ENCODE measurements at regions not wholly inside any gene's neighbourhood (a gene's known extent, or its start where the extent isn't known, plus 50 kb on each side); places are given as distances from the start of the nearest gene placed in this dataset.
"Not testable (repeated sequence)": the region's sequence is repeated elsewhere in the genome, so short reads cannot be mapped to it uniquely, and the experiment has no call there.

GRCh38 chr22:26082866-26083265, 86.4 kb upstream of the SEZ6L start:
- Histone ChIP-seq H3K4me3 (no peak overlapping the region), H3K9ac (ENCODE audit: insufficient read depth in 1 of 2, low read length in 2 of 2) (no peak overlapping the region), H3K36me3 (ENCODE audit: control insufficient read depth in 4 of 4, insufficient read depth in 4 of 4, low read length in 4 of 4) (no peaks in the 10 kb centered on the region), H3K9me3 (ENCODE audit: control insufficient read depth in 4 of 4, insufficient read depth in 3 of 4, low read length in 3 of 4) (no peaks in the 10 kb centered on the region), H3K27me3 (ENCODE audit: control insufficient read depth in 3 of 3, insufficient read depth in 3 of 3, low read length in 2 of 3) (peaks cover 2 to 8% (median 3%) of the 10 kb centered on the region in 3 donors), H3K27ac (ENCODE audit: low read depth in 1 of 2, low read length in 1 of 2) (no peak overlapping the region), H3K4me1 (ENCODE audit: control insufficient read depth in 5 of 5, insufficient read depth in 5 of 5, low read length in 5 of 5) (no peaks in the 10 kb centered on the region)
- no peak for DNase-seq
- TF ChIP-seq, protein P1, sequence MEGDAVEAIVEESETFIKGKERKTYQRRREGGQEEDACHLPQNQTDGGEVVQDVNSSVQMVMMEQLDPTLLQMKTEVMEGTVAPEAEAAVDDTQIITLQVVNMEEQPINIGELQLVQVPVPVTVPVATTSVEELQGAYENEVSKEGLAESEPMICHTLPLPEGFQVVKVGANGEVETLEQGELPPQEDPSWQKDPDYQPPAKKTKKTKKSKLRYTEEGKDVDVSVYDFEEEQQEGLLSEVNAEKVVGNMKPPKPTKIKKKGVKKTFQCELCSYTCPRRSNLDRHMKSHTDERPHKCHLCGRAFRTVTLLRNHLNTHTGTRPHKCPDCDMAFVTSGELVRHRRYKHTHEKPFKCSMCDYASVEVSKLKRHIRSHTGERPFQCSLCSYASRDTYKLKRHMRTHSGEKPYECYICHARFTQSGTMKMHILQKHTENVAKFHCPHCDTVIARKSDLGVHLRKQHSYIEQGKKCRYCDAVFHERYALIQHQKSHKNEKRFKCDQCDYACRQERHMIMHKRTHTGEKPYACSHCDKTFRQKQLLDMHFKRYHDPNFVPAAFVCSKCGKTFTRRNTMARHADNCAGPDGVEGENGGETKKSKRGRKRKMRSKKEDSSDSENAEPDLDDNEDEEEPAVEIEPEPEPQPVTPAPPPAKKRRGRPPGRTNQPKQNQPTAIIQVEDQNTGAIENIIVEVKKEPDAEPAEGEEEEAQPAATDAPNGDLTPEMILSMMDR (IDR thresholded peaks at IDR 0.05; ENCODE audit: control extremely low read depth, extremely low read depth): no peak
- ATAC-seq (ENCODE audit: insufficient read depth, low FRiP score): no peak

DNA sequence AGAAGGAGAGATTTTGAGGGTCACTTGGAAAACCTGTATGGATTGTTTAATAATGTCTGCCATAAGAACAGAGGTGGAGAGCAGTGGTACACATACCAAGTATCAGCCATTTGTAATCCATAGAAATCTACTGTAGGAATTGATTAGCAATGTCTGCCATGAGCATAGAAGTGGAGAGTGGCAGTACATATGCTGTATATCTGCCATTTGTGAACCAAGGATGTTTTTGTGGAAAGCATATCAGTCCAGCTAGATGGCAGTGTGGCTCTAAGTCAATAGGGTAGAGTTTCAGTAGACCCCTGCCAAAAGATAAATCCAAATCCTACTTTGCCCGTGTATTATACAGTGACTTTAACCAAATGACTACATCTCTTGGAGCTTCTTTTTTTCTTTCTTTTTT, 82.9 kb upstream of the SEZ6L start:
- DNase-seq (peak in 2 of 3 donors; percentile 11 to 18), ATAC-seq (ENCODE audit: insufficient read depth, low FRiP score) (no peak)
- H3K4me1 ChIP-seq (ENCODE audit: control insufficient read depth in 5 of 5, insufficient read depth in 5 of 5, low read length in 5 of 5): no peaks in the 10 kb centered on the region
- H3K36me3 ChIP-seq (ENCODE audit: control insufficient read depth in 4 of 4, insufficient read depth in 4 of 4, low read length in 4 of 4): no peaks in the 10 kb centered on the region
- H3K4me3 ChIP-seq: no peak overlapping the region
- H3K27ac ChIP-seq (ENCODE audit: low read depth in 1 of 2, low read length in 1 of 2): no peak overlapping the region
- H3K9ac ChIP-seq (ENCODE audit: insufficient read depth in 1 of 2, low read length in 2 of 2): no peak overlapping the region
- H3K9me3 ChIP-seq (ENCODE audit: control insufficient read depth in 4 of 4, insufficient read depth in 3 of 4, low read length in 3 of 4): no peaks in the 10 kb centered on the region
- TF ChIP-seq, protein P1 (IDR thresholded peaks at IDR 0.05; ENCODE audit: control extremely low read depth, extremely low read depth): no peak
- peaks cover 2 to 8% (median 3%) of the 10 kb centered on the region in 3 donors for H3K27me3 ChIP-seq (ENCODE audit: control insufficient read depth in 3 of 3, insufficient read depth in 3 of 3, low read length in 2 of 3)
- 31 to 37% methylated on average over 1 of the region's 1 CpG for WGBS, 2 donors

DNA sequence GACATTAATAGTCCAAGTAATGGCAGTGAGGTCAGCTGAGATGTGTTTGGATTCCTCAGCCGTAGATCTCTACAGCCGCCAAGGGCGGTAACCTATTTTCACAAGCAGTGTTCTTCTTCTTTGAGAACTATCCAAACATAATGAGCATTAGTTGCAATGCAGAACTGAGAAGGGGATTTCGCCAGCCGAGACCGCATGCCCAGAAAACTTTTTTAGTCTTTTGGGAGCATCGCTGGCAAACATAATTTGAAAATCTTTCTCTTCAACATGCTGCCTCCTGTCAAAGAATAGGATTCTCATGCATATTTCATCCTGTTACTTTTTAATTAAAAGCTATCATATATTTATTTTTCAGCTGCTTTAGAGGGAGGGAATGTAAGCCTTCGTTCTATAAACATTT, 81.4 kb upstream of the SEZ6L start:
- TF ChIP-seq, protein P1 (IDR thresholded peaks at IDR 0.05; ENCODE audit: control extremely low read depth, extremely low read depth): no peak
- Histone ChIP-seq H3K9ac (ENCODE audit: insufficient read depth in 1 of 2, low read length in 2 of 2) (no peak overlapping the region), H3K4me3 (no peak overlapping the region), H3K36me3 (ENCODE audit: control insufficient read depth in 4 of 4, insufficient read depth in 4 of 4, low read length in 4 of 4) (no peaks in the 10 kb centered on the region), H3K27me3 (ENCODE audit: control insufficient read depth in 3 of 3, insufficient read depth in 3 of 3, low read length in 2 of 3) (peaks cover 2 to 8% (median 3%) of the 10 kb centered on the region in 3 donors), H3K4me1 (ENCODE audit: control insufficient read depth in 5 of 5, insufficient read depth in 5 of 5, low read length in 5 of 5) (no peaks in the 10 kb centered on the region), H3K9me3 (ENCODE audit: control insufficient read depth in 4 of 4, insufficient read depth in 3 of 4, low read length in 3 of 4) (no peaks in the 10 kb centered on the region), H3K27ac (ENCODE audit: low read depth in 1 of 2, low read length in 1 of 2) (no peak overlapping the region)
- 89 to 90% methylated on average over 8 of the region's 8 CpGs for WGBS, 2 donors
- ATAC-seq (ENCODE audit: insufficient read depth, low FRiP score) (no peak), DNase-seq (no peak)

- Histone ChIP-seq H3K4me3 (no peak overlapping the region), H3K4me1 (ENCODE audit: control insufficient read depth in 5 of 5, insufficient read depth in 5 of 5, low read length in 5 of 5) (no peaks in the 10 kb centered on the region), H3K9ac (ENCODE audit: insufficient read depth in 1 of 2, low read length in 2 of 2) (no peak overlapping the region), H3K27ac (ENCODE audit: low read depth in 1 of 2, low read length in 1 of 2) (no peak overlapping the region), H3K36me3 (ENCODE audit: control insufficient read depth in 4 of 4, insufficient read depth in 4 of 4, low read length in 4 of 4) (no peaks in the 10 kb centered on the region), H3K27me3 (ENCODE audit: control insufficient read depth in 3 of 3, insufficient read depth in 3 of 3, low read length in 2 of 3) (peaks cover 0 to 3% (median 0%) of the 10 kb centered on the region in 3 donors), H3K9me3 (ENCODE audit: control insufficient read depth in 4 of 4, insufficient read depth in 3 of 4, low read length in 3 of 4) (peaks cover 0 to 6% (median 0%) of the 10 kb centered on the region in 4 donors)
- no peak for DNase-seq
- TF ChIP-seq, protein P1 (IDR thresholded peaks at IDR 0.05; ENCODE audit: control extremely low read depth, extremely low read depth): no peak
- WGBS, 2 donors: 68 to 80% methylated on average over 6 of the region's 6 CpGs
- ATAC-seq (ENCODE audit: insufficient read depth, low FRiP score): no peak
These were observed 78.4 kb upstream of the SEZ6L start for GRCh38 chr22:26090821-26091220.

- H3K4me3 ChIP-seq; H3K9me3 ChIP-seq (ENCODE audit: control insufficient read depth in 4 of 4, insufficient read depth in 3 of 4, low read length in 3 of 4); H3K4me1 ChIP-seq (ENCODE audit: control insufficient read depth in 5 of 5, insufficient read depth in 5 of 5, low read length in 5 of 5); H3K27me3 ChIP-seq (ENCODE audit: control insufficient read depth in 3 of 3, insufficient read depth in 3 of 3, low read length in 2 of 3); ATAC-seq (ENCODE audit: insufficient read depth, low FRiP score); H3K36me3 ChIP-seq (ENCODE audit: control insufficient read depth in 4 of 4, insufficient read depth in 4 of 4, low read length in 4 of 4); DNase-seq; H3K27ac ChIP-seq (ENCODE audit: low read depth in 1 of 2, low read length in 1 of 2); H3K9ac ChIP-seq (ENCODE audit: insufficient read depth in 1 of 2, low read length in 2 of 2): not testable (repeated sequence)
- 88 to 90% methylated on average over 7 of the region's 7 CpGs for WGBS, 2 donors
These were observed 74.8 kb upstream of the SEZ6L start for GRCh38 chr22:26094497-26094896.
